K562 (cell line): ENCODE measurements at regions not wholly inside any gene's neighbourhood (a gene's known extent, or its start where the extent isn't known, plus 50 kb on each side); places are given as distances from the start of the nearest gene placed in this dataset.

Experiments used
- PHF21A ChIP-seq: fragments of 450-650 bp; IDR thresholded peaks from 2 replicates; pipeline ENCODE4 v1.6.1; 2017; ENCODE audit warnings: low read depth, borderline replicate concordance
- SP1 ChIP-seq: sonication (generic); formaldehyde crosslinking; IDR thresholded peaks from 2 replicates; pipeline ENCODE4 v1.8.1; 2022; ENCODE audit warnings: mild to moderate bottlenecking, missing genetic modification reagents
- TAF15 ChIP-seq: fragments of 200-400 bp; formaldehyde crosslinking; IDR thresholded peaks from 2 replicates; pipeline ENCODE4 v1.6.1; 2017; ENCODE audit warnings: mild to moderate bottlenecking, low read depth, low read length, moderate library complexity
- TCF3 ChIP-seq: sonication (generic); formaldehyde crosslinking; IDR thresholded peaks from 2 replicates; pipeline ENCODE4 v1.4.0; 2020; ENCODE audit warnings: mild to moderate bottlenecking, missing genetic modification reagents
- ZNF766 ChIP-seq: fragments of 200-800 bp; sonication (Bioruptor generic); conservative IDR thresholded peaks from 2 replicates; pipeline ENCODE4 v1.6.1; 2016; ENCODE audit warnings: missing genetic modification characterization, missing compliant biosample characterization
- TF ChIP-seq, protein P1 (sequence below): fragments of 450-650 bp; IDR thresholded peaks from 2 replicates; pipeline ENCODE4 v1.6.1; 2014; ENCODE audit warnings: low read depth, mild to moderate bottlenecking, moderate library complexity, borderline replicate concordance
- TF ChIP-seq, protein P2 (sequence below), 2 experiments: fragments of 450-650 bp; IDR thresholded peaks; 2 replicates each; pipeline ENCODE4 v1.6.1; 2018; ENCODE audit warnings: mild to moderate bottlenecking in 2 of 2, low read depth in 1 of 2; ENCODE audit not compliant: partially characterized antibody in 2 of 2
- TF ChIP-seq, protein P3 (sequence below): fragments of 250-450 bp; sonication (Bioruptor Pico); IDR thresholded peaks from 2 replicates; pipeline ENCODE4 v1.8.0; 2022; ENCODE audit warnings: inconsistent platforms, mild to moderate bottlenecking, moderate library complexity, borderline replicate concordance
- TF ChIP-seq, protein P4 (sequence below): fragments of 250-450 bp; sonication (Bioruptor Pico); IDR thresholded peaks from 2 replicates; pipeline ENCODE4 v1.5.0; 2020; ENCODE audit warnings: mild to moderate bottlenecking, borderline replicate concordance
- TF ChIP-seq, protein P5 (sequence below): fragments of 250-450 bp; sonication (Bioruptor Pico); IDR thresholded peaks from 2 replicates; pipeline ENCODE4 v1.4.0; 2020; ENCODE audit warnings: mild to moderate bottlenecking, moderate library complexity, borderline replicate concordance
- TF ChIP-seq, protein P6 (sequence below): fragments of 450-650 bp; formaldehyde crosslinking; IDR thresholded peaks from 2 replicates; pipeline ENCODE4 v1.4.0; 2020; ENCODE audit warnings: mild to moderate bottlenecking, moderate library complexity

DNA sequence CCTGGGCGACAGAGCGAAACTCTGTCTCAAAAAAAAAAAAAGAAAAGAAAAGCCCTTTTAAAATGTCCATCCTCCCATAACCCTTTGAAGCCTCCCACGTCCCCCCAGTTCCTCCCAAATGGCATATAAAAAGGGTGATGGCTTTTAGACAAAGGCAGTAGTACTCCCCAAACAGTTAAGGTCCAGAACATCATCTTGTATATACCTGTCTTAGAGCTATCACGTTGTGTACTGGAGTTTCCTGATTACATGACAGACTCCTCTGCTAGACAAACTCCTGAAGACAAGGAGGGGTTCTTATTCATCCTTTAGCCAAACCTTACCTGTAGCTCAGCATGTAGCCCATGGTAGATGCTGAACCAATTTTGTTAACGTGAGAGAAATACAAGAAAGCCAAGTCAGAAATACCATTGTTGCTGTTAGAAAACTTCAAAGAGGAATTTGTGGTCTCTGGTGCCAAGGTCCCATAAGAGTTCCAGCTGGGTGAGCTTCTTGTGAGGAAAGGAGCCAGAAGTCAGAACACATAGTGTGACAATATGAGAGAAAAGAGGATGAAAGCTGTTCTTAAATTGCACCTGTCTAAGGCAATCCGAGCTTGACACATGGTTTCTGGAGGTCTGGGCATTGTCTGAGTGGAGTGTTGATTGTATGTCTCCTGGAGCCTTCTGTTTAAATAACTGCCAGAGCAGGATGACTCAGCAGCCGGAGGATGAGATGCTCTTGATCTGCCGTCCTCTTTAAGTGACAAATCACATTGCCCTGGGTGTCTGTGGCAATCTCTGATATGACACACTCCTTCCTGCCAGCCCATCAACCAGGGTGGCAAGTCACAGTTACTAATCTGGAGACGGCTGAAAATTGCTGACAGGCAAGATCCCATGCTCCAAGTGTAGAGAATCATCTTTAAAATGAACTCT lies 69.1 kb downstream of the ARRDC3 start (continued):
- TF ChIP-seq, protein P1, sequence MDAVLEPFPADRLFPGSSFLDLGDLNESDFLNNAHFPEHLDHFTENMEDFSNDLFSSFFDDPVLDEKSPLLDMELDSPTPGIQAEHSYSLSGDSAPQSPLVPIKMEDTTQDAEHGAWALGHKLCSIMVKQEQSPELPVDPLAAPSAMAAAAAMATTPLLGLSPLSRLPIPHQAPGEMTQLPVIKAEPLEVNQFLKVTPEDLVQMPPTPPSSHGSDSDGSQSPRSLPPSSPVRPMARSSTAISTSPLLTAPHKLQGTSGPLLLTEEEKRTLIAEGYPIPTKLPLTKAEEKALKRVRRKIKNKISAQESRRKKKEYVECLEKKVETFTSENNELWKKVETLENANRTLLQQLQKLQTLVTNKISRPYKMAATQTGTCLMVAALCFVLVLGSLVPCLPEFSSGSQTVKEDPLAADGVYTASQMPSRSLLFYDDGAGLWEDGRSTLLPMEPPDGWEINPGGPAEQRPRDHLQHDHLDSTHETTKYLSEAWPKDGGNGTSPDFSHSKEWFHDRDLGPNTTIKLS: no peak
- TF ChIP-seq, protein P2, sequence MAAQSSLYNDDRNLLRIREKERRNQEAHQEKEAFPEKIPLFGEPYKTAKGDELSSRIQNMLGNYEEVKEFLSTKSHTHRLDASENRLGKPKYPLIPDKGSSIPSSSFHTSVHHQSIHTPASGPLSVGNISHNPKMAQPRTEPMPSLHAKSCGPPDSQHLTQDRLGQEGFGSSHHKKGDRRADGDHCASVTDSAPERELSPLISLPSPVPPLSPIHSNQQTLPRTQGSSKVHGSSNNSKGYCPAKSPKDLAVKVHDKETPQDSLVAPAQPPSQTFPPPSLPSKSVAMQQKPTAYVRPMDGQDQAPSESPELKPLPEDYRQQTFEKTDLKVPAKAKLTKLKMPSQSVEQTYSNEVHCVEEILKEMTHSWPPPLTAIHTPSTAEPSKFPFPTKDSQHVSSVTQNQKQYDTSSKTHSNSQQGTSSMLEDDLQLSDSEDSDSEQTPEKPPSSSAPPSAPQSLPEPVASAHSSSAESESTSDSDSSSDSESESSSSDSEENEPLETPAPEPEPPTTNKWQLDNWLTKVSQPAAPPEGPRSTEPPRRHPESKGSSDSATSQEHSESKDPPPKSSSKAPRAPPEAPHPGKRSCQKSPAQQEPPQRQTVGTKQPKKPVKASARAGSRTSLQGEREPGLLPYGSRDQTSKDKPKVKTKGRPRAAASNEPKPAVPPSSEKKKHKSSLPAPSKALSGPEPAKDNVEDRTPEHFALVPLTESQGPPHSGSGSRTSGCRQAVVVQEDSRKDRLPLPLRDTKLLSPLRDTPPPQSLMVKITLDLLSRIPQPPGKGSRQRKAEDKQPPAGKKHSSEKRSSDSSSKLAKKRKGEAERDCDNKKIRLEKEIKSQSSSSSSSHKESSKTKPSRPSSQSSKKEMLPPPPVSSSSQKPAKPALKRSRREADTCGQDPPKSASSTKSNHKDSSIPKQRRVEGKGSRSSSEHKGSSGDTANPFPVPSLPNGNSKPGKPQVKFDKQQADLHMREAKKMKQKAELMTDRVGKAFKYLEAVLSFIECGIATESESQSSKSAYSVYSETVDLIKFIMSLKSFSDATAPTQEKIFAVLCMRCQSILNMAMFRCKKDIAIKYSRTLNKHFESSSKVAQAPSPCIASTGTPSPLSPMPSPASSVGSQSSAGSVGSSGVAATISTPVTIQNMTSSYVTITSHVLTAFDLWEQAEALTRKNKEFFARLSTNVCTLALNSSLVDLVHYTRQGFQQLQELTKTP (IDR thresholded peaks at IDR 0.05; ENCODE audit: low read depth in 1 of 2, partially characterized antibody in 2 of 2): peak in 1 of 2 experiments; percentile 87
- TF ChIP-seq TCF3 (CRISPR knock-in tag): peak; percentile 81
- TF ChIP-seq, protein P3, sequence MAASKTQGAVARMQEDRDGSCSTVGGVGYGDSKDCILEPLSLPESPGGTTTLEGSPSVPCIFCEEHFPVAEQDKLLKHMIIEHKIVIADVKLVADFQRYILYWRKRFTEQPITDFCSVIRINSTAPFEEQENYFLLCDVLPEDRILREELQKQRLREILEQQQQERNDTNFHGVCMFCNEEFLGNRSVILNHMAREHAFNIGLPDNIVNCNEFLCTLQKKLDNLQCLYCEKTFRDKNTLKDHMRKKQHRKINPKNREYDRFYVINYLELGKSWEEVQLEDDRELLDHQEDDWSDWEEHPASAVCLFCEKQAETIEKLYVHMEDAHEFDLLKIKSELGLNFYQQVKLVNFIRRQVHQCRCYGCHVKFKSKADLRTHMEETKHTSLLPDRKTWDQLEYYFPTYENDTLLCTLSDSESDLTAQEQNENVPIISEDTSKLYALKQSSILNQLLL (CRISPR knock-in tag): no peak
- TF ChIP-seq, protein P4, sequence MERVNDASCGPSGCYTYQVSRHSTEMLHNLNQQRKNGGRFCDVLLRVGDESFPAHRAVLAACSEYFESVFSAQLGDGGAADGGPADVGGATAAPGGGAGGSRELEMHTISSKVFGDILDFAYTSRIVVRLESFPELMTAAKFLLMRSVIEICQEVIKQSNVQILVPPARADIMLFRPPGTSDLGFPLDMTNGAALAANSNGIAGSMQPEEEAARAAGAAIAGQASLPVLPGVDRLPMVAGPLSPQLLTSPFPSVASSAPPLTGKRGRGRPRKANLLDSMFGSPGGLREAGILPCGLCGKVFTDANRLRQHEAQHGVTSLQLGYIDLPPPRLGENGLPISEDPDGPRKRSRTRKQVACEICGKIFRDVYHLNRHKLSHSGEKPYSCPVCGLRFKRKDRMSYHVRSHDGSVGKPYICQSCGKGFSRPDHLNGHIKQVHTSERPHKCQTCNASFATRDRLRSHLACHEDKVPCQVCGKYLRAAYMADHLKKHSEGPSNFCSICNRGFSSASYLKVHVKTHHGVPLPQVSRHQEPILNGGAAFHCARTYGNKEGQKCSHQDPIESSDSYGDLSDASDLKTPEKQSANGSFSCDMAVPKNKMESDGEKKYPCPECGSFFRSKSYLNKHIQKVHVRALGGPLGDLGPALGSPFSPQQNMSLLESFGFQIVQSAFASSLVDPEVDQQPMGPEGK (CRISPR knock-in tag): no peak
- TF ChIP-seq, protein P5, sequence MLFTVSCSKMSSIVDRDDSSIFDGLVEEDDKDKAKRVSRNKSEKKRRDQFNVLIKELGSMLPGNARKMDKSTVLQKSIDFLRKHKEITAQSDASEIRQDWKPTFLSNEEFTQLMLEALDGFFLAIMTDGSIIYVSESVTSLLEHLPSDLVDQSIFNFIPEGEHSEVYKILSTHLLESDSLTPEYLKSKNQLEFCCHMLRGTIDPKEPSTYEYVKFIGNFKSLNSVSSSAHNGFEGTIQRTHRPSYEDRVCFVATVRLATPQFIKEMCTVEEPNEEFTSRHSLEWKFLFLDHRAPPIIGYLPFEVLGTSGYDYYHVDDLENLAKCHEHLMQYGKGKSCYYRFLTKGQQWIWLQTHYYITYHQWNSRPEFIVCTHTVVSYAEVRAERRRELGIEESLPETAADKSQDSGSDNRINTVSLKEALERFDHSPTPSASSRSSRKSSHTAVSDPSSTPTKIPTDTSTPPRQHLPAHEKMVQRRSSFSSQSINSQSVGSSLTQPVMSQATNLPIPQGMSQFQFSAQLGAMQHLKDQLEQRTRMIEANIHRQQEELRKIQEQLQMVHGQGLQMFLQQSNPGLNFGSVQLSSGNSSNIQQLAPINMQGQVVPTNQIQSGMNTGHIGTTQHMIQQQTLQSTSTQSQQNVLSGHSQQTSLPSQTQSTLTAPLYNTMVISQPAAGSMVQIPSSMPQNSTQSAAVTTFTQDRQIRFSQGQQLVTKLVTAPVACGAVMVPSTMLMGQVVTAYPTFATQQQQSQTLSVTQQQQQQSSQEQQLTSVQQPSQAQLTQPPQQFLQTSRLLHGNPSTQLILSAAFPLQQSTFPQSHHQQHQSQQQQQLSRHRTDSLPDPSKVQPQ: no peak
- TF ChIP-seq PHF21A: 0 out of 2 replicates have a peak, but pooled peaks have one; percentile 18
- TF ChIP-seq SP1: peak; percentile 34; the same call in 1 of the 2 replicates
- TF ChIP-seq ZNF766 (CRISPR knock-in tag): peak; percentile 65; the same call in 1 of the 2 replicates
- TF ChIP-seq, protein P6, sequence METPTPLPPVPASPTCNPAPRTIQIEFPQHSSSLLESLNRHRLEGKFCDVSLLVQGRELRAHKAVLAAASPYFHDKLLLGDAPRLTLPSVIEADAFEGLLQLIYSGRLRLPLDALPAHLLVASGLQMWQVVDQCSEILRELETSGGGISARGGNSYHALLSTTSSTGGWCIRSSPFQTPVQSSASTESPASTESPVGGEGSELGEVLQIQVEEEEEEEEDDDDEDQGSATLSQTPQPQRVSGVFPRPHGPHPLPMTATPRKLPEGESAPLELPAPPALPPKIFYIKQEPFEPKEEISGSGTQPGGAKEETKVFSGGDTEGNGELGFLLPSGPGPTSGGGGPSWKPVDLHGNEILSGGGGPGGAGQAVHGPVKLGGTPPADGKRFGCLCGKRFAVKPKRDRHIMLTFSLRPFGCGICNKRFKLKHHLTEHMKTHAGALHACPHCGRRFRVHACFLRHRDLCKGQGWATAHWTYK (CRISPR knock-in tag): 0 out of 2 replicates have a peak, but pooled peaks have one; percentile 25
- no peak for TF ChIP-seq TAF15
